Esophagus squamous epithelium (tissue), 5 donors: ENCODE measurements at regions not wholly inside any gene's neighbourhood (a gene's known extent, or its start where the extent isn't known, plus 50 kb on each side); places are given as distances from the start of the nearest gene placed in this dataset.

Experiments
- DNase-seq: peaks from one replicate; lab custom pipeline; 2025; lab: John Stamatoyannopoulos, UW
- H3K27ac ChIP-seq, 4 donors: fragments of 200-600 bp; sonication (generic); one replicate each; pipeline ENCODE4 v1.5.1; 2016 to 2019; ENCODE audit warnings: mild to moderate bottlenecking in 1 of 4
- H3K27me3 ChIP-seq, 4 donors: fragments of 200-600 bp; sonication (generic); 1 replicate in 3 of 4; 2 replicates in 1 of 4; pipeline versions ENCODE4 v1.5.1 to v1.6.0; 2017 to 2021; ENCODE audit warnings: antibody characterized with exemption in 1 of 4
- H3K36me3 ChIP-seq, 3 donors: fragments of 200-600 bp; sonication (generic); one replicate each; pipeline ENCODE4 v1.5.1; 2016 to 2019
- H3K4me1 ChIP-seq, 3 donors: fragments of 200-600 bp; sonication (generic); one replicate each; pipeline ENCODE4 v1.5.1; 2017 to 2019
- H3K4me3 ChIP-seq, 4 donors: fragments of 200-600 bp; sonication (generic); 1 replicate in 3 of 4; 2 replicates in 1 of 4; pipeline ENCODE4 v1.5.1; 2016 to 2019; ENCODE audit warnings: mild to moderate bottlenecking in 2 of 4, moderate library complexity in 1 of 4
- H3K9me3 ChIP-seq, 3 donors: fragments of 200-600 bp; sonication (generic); one replicate each; pipeline ENCODE4 v1.5.1; 2016 to 2019
- POLR2A ChIP-seq, 4 donors: fragments of 450-650 bp; IDR thresholded peaks; one replicate each; pipeline ENCODE4 v1.6.1; 2017; ENCODE audit warnings: antibody characterized with exemption in 4 of 4, mild to moderate bottlenecking in 4 of 4, moderate library complexity in 3 of 4
- WGBS, 2 donors: methylation state at CpG; one replicate each; pipeline ENCODE4 v1.1.5; 2018; 5-methylcytosine and 5-hydroxymethylcytosine counted together
- intact Hi-C: fragments of 100-400 bp; cut with DNase I; formaldehyde crosslinking; loops from one replicate; pipeline ENCODE4 v1.15.0; 2022
- TF ChIP-seq, protein P1 (sequence below), 6 experiments: fragments of 450-650 bp in 4 of 6; fragments of 200-600 bp in 2 of 6; sonication (generic) in 2 of 6; IDR thresholded peaks; one replicate each; pipeline ENCODE4 v1.5.1; 2016 to 2019; ENCODE audit warnings: antibody characterized with exemption in 6 of 6, mild to moderate bottlenecking in 4 of 6, moderate library complexity in 4 of 6
- donor health status: DM: yes; HTN: yes; CAD: no.

DNA sequence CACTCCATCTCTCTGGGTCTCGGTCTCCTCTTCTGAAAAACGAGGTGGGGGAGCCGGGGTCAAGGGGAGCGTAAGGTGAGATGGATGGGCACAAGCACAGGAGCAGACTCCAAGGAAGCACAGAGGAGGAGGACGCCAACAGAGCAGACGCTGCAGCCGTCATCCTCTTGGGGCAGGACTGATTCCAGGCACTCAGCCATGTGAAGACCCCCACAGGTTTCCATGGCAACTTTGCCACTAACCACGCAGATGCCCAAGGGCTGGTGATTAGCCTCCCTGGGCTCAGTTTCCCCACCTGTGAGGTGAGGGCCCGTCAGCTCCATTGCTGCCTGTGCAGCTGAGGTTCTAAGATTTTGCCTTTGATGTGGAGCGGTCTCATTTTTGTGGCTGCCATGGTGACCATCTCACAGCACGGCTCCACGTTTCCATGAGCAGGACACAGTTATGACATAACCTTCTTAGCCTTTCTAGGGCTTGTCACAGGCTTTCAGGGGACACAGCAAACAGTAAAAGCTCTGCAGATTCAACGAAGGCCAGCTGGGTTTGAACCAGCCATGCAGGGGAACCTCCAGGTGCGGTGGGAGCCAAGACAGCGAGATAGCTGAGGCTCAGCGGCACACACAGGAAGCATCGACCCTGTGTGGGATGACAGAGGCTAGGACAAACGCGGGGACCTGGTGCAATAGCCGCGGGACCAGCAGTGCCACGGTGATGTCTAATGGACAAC, 170.3 kb downstream of the NUP210 start:
- no peak for DNase-seq
- H3K9me3 ChIP-seq: no peaks in the 10 kb centered on the region
- 70 to 78% methylated on average over 13 to 14 of the region's 22 CpGs for WGBS, 2 donors
- peaks cover 0 to 7% (median 0%) of the 10 kb centered on the region in 4 donors for H3K27me3 ChIP-seq
- peaks cover 4 to 35% (median 13%) of the 10 kb centered on the region in 3 donors for H3K4me1 ChIP-seq
- H3K36me3 ChIP-seq: no peaks in the 10 kb centered on the region
- no peak overlapping the region for H3K27ac ChIP-seq
- no peak for TF ChIP-seq POLR2A (IDR thresholded peaks at IDR 0.05)
- TF ChIP-seq, protein P1, sequence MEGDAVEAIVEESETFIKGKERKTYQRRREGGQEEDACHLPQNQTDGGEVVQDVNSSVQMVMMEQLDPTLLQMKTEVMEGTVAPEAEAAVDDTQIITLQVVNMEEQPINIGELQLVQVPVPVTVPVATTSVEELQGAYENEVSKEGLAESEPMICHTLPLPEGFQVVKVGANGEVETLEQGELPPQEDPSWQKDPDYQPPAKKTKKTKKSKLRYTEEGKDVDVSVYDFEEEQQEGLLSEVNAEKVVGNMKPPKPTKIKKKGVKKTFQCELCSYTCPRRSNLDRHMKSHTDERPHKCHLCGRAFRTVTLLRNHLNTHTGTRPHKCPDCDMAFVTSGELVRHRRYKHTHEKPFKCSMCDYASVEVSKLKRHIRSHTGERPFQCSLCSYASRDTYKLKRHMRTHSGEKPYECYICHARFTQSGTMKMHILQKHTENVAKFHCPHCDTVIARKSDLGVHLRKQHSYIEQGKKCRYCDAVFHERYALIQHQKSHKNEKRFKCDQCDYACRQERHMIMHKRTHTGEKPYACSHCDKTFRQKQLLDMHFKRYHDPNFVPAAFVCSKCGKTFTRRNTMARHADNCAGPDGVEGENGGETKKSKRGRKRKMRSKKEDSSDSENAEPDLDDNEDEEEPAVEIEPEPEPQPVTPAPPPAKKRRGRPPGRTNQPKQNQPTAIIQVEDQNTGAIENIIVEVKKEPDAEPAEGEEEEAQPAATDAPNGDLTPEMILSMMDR (IDR thresholded peaks at IDR 0.05): no peak
- H3K4me3 ChIP-seq: no peak overlapping the region
- intact Hi-C loops: no loop called here

DNA sequence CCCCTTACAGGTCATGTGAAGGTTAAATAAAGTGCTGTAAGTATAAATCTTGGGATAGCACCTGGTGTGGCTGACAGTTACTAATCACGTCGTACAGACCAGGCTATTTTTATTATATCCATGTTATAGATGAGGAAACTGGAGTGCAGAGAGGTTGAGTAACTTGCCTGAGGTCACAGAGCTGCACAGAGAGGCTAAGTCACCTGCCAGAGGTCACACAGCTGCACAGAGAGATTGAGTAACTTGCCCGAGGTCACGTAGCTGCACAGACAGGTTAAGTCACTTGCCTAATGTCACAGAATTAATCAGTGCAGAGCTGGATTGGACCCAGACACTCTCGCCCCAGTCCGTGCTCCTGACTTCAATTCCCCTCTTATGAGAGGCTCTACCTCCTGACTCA, 171.5 kb downstream of the NUP210 start:
- H3K36me3 ChIP-seq: no peaks in the 10 kb centered on the region
- DNase-seq: no peak
- intact Hi-C loops: no loop called here
- H3K27ac ChIP-seq: no peak overlapping the region
- peaks cover 4 to 40% (median 13%) of the 10 kb centered on the region in 3 donors for H3K4me1 ChIP-seq
- 23 to 41% methylated on average over 6 of the region's 6 CpGs for WGBS, 2 donors
- no peaks in the 10 kb centered on the region for H3K27me3 ChIP-seq
- no peak for TF ChIP-seq POLR2A (IDR thresholded peaks at IDR 0.05)
- TF ChIP-seq, protein P1 (IDR thresholded peaks at IDR 0.05): no peak
- no peaks in the 10 kb centered on the region for H3K9me3 ChIP-seq
- H3K4me3 ChIP-seq: no peak overlapping the region

DNA sequence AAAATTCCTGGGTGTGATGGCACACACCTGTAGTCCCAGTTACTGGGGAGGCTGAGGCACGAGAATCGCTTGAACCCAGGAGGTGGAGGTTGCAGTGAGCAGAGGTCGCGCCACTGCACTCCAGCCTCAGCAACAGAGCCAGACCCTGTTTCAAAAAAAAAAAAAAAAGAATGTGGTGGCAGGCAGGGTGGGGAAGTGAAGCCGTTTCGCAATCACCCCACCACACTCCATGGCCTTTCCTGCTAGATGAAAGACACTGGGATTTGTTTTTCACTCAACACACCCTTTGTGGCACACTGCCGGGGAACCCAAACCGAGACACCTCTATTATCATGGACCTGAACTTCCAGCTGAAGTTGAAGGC, 172.4 kb upstream of the IQSEC1 start:
- H3K27me3 ChIP-seq: peaks cover 0 to 4% (median 0%) of the 10 kb centered on the region in 4 donors
- H3K27ac ChIP-seq: peak overlapping the region; percentile 26 to 69 (median 60)
- H3K4me3 ChIP-seq: no peak overlapping the region
- peaks cover 4 to 40% (median 13%) of the 10 kb centered on the region in 3 donors for H3K4me1 ChIP-seq
- 66 to 69% methylated on average over 8 of the region's 8 CpGs for whole genome bisulfite sequencing, 2 donors
- no peaks in the 10 kb centered on the region for H3K36me3 ChIP-seq
- TF ChIP-seq POLR2A (IDR thresholded peaks at IDR 0.05): no peak
- TF ChIP-seq, protein P1 (IDR thresholded peaks at IDR 0.05): no peak
- no peaks in the 10 kb centered on the region for H3K9me3 ChIP-seq
- DNase-seq: no peak
- intact Hi-C loops: no loop called here

DNA sequence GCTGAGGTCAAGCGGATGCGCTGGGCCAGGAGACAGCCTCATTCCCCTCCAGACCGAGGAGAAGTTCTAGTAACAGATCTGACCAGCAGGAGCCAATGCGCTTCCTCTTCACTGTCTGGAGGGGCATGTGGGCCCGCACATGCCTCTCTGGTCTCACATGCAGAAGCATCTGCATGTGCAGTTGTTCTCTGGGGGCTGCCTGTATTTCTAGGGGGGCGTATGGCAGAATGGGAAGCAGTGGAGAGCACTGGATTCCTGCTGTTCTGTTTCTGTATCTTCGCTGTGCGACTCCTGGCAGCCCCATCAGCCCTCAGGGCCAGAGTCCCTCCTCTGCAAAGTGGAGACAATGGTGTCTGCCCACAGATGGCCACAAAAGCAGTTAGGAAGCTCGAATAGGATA, 170.4 kb upstream of the IQSEC1 start:
- intact Hi-C loops: no loop called here

DNA sequence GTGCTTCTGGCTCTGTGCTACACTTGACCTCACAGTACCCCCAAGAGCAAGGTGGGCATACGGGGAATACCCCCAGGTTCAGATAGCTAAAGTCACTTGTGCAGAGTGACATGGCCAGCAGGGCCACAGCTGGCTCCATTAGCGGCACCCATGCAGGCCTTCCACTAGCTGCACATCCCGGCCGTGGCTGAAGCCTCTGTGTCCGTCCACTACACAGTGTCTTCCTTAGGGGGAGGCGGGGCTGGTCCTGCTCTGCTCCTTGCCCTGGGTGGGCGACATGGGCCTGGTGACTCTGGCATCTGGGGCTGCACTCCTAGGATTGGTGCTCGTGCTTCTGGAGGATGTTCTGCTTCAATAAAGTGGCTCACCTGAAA, 169.1 kb upstream of the IQSEC1 start:
- WGBS, 2 donors: 80 to 89% methylated on average over 1 to 6 of the region's 8 CpGs
- no peak for TF ChIP-seq POLR2A (IDR thresholded peaks at IDR 0.05)
- TF ChIP-seq, protein P1 (IDR thresholded peaks at IDR 0.05): no peak

More for the DNA sequence above, 170.4 kb upstream of the IQSEC1 start:
- Histone ChIP-seq H3K27ac (no peak overlapping the region), H3K4me1 (peaks cover 4 to 38% (median 13%) of the 10 kb centered on the region in 3 donors), H3K9me3 (no peaks in the 10 kb centered on the region), H3K36me3 (no peaks in the 10 kb centered on the region), H3K4me3 (no peak overlapping the region), H3K27me3 (peaks cover 0 to 12% (median 0%) of the 10 kb centered on the region in 4 donors)
- TF ChIP-seq, protein P1 (IDR thresholded peaks at IDR 0.05): no peak
- TF ChIP-seq POLR2A (IDR thresholded peaks at IDR 0.05): no peak
- DNase-seq: no peak
- 69 to 100% methylated on average over 2 to 6 of the region's 9 CpGs for WGBS, 2 donors

More for the DNA sequence above, 169.1 kb upstream of the IQSEC1 start:
- Histone ChIP-seq H3K4me3 (no peak overlapping the region), H3K27me3 (peaks cover 0 to 12% (median 0%) of the 10 kb centered on the region in 4 donors), H3K4me1 (peaks cover 4 to 31% (median 7%) of the 10 kb centered on the region in 3 donors), H3K36me3 (no peaks in the 10 kb centered on the region), H3K9me3 (no peaks in the 10 kb centered on the region), H3K27ac (no peak overlapping the region)
- no peak for DNase-seq
- intact Hi-C loops: no loop called here
